GM23338 (cell line): ENCODE measurements at regions not wholly inside any gene's neighbourhood (a gene's known extent, or its start where the extent isn't known, plus 50 kb on each side); places are given as distances from the start of the nearest gene placed in this dataset.

Experiments used
- ATAC-seq: fragments of 200-7000 bp; cut with Tn5 transposase; 3 replicates; pipeline ENCODE4 v1.9.1; 2020
- DNase-seq: peaks from one replicate; pipeline ENCODE4 v3.0.0-alpha.2; 2015; ENCODE audit warnings: low spot score
- H2AFZ ChIP-seq: fragments of 200-600 bp; sonication (generic); 2 replicates; pipeline ENCODE4 v1.8.0; 2016; ENCODE audit warnings: antibody characterized with exemption, mild to moderate bottlenecking, moderate library complexity
- H3F3A ChIP-seq: fragments of 200-600 bp; sonication (generic); replicated peaks from 2 replicates; pipeline ENCODE4 v1.8.0; 2017; ENCODE audit warnings: antibody characterized with exemption, mixed run types, low read depth
- H3K27ac ChIP-seq: fragments of 200-600 bp; sonication (generic); 2 replicates; pipeline ENCODE4 v1.6.1; 2016; ENCODE audit warnings: low read depth
- H3K27me3 ChIP-seq: fragments of 200-600 bp; sonication (generic); 2 replicates; pipeline ENCODE4 v1.8.0; 2016; ENCODE audit warnings: mild to moderate bottlenecking, mixed run types, moderate library complexity; ENCODE audit not compliant: insufficient read depth
- H3K36me3 ChIP-seq: fragments of 200-600 bp; sonication (generic); 2 replicates; pipeline ENCODE4 v1.8.0; 2016; ENCODE audit warnings: mild to moderate bottlenecking; ENCODE audit not compliant: insufficient read depth
- H3K4me1 ChIP-seq: fragments of 200-600 bp; sonication (generic); 2 replicates; pipeline ENCODE4 v1.8.0; 2016; ENCODE audit warnings: mild to moderate bottlenecking, moderate library complexity; ENCODE audit not compliant: insufficient read depth
- H3K4me2 ChIP-seq: fragments of 200-600 bp; sonication (generic); 2 replicates; pipeline ENCODE4 v1.7.1; 2017; ENCODE audit warnings: mixed run types
- H3K4me3 ChIP-seq: fragments of 200-600 bp; sonication (generic); 2 replicates; pipeline ENCODE4 v1.6.1; 2016; ENCODE audit warnings: mixed run types
- H3K79me2 ChIP-seq: fragments of 200-600 bp; sonication (generic); replicated peaks from 2 replicates; pipeline ENCODE4 v1.8.0; 2017; ENCODE audit warnings: mild to moderate bottlenecking; ENCODE audit not compliant: insufficient read depth
- H3K9me2 ChIP-seq: fragments of 200-600 bp; sonication (generic); 2 replicates; pipeline ENCODE4 v1.8.0; 2017; ENCODE audit not compliant: insufficient read depth
- H4K20me1 ChIP-seq: fragments of 200-600 bp; sonication (generic); replicated peaks from 2 replicates; pipeline ENCODE4 v1.8.0; 2017; ENCODE audit warnings: mild to moderate bottlenecking; ENCODE audit not compliant: insufficient read depth
- H3K27ac Mint-ChIP-seq: 2 replicates; pipeline ENCODE4 v1.8.0; 2020; ENCODE audit warnings: inconsistent platforms, mild to moderate bottlenecking, moderate library complexity, mixed read lengths
- H3K27me3 Mint-ChIP-seq: 3 replicates; pipeline ENCODE4 v1.8.0; 2022; ENCODE audit warnings: low read depth, mild to moderate bottlenecking, moderate library complexity, mixed read lengths, inconsistent platforms; ENCODE audit not compliant: insufficient read depth, poor library complexity
- H3K36me3 Mint-ChIP-seq: 3 replicates; pipeline ENCODE4 v1.8.0; 2021; ENCODE audit warnings: low read depth, mild to moderate bottlenecking, inconsistent platforms, moderate library complexity, mixed read lengths
- H3K4me1 Mint-ChIP-seq: 3 replicates; pipeline ENCODE4 v1.8.0; 2020; ENCODE audit warnings: mild to moderate bottlenecking, inconsistent platforms, mixed read lengths
- H3K4me3 Mint-ChIP-seq: 3 replicates; pipeline ENCODE4 v1.8.0; 2021; ENCODE audit warnings: moderate library complexity, mild to moderate bottlenecking, inconsistent platforms, mixed read lengths
- H3K9me3 Mint-ChIP-seq: 3 replicates; pipeline ENCODE4 v1.8.0; 2020; ENCODE audit warnings: moderate library complexity, mild to moderate bottlenecking, inconsistent platforms, mixed read lengths
- CREB1 ChIP-seq: fragments of 250-450 bp; sonication (Bioruptor Pico); IDR thresholded peaks from 2 replicates; pipeline ENCODE4 v1.5.0; 2020; ENCODE audit warnings: low read depth, mild to moderate bottlenecking, moderate library complexity
- ETS1 ChIP-seq: IDR thresholded peaks from 2 replicates; pipeline ENCODE4 v1.6.1; 2016; ENCODE audit warnings: antibody characterized with exemption
- EZH2 ChIP-seq: fragments of 200-600 bp; sonication (generic); IDR thresholded peaks from one replicate; pipeline ENCODE4 v1.8.0; 2017; ENCODE audit warnings: antibody characterized with exemption, mild to moderate bottlenecking, low read depth; ENCODE audit not compliant: unreplicated experiment
- EZH2phosphoT487 ChIP-seq: fragments of 200-600 bp; sonication (generic); IDR thresholded peaks from one replicate; pipeline ENCODE4 v1.8.1; 2018; ENCODE audit warnings: antibody characterized with exemption; ENCODE audit not compliant: unreplicated experiment
- STAT1 ChIP-seq: IDR thresholded peaks from one replicate; pipeline ENCODE4 v1.6.1; 2016; ENCODE audit warnings: antibody characterized with exemption; ENCODE audit not compliant: unreplicated experiment
- TF ChIP-seq, protein P1 (sequence below): fragments of 250-450 bp; sonication (Bioruptor Pico); IDR thresholded peaks from 2 replicates; pipeline ENCODE4 v1.5.0; 2020; ENCODE audit warnings: mild to moderate bottlenecking, moderate library complexity

- TF ChIP-seq, protein P1, sequence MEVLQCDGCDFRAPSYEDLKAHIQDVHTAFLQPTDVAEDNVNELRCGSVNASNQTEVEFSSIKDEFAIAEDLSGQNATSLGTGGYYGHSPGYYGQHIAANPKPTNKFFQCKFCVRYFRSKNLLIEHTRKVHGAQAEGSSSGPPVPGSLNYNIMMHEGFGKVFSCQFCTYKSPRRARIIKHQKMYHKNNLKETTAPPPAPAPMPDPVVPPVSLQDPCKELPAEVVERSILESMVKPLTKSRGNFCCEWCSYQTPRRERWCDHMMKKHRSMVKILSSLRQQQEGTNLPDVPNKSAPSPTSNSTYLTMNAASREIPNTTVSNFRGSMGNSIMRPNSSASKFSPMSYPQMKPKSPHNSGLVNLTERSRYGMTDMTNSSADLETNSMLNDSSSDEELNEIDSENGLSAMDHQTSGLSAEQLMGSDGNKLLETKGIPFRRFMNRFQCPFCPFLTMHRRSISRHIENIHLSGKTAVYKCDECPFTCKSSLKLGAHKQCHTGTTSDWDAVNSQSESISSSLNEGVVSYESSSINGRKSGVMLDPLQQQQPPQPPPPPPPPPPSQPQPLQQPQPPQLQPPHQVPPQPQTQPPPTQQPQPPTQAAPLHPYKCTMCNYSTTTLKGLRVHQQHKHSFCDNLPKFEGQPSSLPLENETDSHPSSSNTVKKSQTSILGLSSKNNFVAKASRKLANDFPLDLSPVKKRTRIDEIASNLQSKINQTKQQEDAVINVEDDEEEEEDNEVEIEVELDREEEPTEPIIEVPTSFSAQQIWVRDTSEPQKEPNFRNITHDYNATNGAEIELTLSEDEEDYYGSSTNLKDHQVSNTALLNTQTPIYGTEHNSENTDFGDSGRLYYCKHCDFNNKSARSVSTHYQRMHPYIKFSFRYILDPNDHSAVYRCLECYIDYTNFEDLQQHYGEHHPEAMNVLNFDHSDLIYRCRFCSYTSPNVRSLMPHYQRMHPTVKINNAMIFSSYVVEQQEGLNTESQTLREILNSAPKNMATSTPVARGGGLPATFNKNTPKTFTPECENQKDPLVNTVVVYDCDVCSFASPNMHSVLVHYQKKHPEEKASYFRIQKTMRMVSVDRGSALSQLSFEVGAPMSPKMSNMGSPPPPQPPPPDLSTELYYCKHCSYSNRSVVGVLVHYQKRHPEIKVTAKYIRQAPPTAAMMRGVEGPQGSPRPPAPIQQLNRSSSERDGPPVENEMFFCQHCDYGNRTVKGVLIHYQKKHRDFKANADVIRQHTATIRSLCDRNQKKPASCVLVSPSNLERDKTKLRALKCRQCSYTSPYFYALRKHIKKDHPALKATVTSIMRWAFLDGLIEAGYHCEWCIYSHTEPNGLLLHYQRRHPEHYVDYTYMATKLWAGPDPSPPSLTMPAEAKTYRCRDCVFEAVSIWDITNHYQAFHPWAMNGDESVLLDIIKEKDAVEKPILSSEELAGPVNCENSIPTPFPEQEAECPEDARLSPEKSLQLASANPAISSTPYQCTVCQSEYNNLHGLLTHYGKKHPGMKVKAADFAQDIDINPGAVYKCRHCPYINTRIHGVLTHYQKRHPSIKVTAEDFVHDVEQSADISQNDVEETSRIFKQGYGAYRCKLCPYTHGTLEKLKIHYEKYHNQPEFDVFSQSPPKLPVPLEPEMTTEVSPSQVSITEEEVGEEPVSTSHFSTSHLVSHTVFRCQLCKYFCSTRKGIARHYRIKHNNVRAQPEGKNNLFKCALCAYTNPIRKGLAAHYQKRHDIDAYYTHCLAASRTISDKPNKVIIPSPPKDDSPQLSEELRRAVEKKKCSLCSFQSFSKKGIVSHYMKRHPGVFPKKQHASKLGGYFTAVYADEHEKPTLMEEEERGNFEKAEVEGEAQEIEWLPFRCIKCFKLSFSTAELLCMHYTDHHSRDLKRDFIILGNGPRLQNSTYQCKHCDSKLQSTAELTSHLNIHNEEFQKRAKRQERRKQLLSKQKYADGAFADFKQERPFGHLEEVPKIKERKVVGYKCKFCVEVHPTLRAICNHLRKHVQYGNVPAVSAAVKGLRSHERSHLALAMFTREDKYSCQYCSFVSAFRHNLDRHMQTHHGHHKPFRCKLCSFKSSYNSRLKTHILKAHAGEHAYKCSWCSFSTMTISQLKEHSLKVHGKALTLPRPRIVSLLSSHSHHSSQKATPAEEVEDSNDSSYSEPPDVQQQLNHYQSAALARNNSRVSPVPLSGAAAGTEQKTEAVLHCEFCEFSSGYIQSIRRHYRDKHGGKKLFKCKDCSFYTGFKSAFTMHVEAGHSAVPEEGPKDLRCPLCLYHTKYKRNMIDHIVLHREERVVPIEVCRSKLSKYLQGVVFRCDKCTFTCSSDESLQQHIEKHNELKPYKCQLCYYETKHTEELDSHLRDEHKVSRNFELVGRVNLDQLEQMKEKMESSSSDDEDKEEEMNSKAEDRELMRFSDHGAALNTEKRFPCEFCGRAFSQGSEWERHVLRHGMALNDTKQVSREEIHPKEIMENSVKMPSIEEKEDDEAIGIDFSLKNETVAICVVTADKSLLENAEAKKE, result no peak
- no peak for TF ChIP-seq STAT1
- TF ChIP-seq EZH2, result no peak
- no peak for TF ChIP-seq CREB1 (CRISPR knock-in tag)
Observed at GRCh38 chr9:30036558-30036957, 2347.9 kb upstream of the ACO1 start (continued).

DNA sequence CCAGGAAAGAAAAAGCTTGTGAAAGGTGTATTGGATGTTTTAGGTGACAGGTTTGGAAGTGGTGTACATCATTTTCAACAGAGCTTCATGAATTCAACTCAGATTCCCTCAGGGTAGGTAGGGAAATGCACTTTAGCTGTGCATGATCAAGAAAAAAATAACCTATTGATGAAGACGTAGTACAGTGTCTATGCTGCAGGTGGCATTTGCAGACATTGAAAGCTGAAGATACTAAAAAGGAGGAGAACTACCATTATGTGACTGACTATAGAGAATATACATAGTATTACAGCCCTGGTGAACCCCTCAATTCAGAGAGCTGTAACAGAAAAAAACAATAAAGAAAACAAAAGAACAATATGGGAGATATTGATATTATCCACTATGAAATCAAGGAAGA lies 2344.7 kb upstream of the ACO1 start:
- H3K27me3 Mint-ChIP-seq, result no peaks in the 10 kb centered on the region
- TF ChIP-seq, protein P1, result no peak
- TF ChIP-seq EZH2phosphoT487 (no peak), CREB1 (CRISPR knock-in tag) (no peak), EZH2 (no peak), ETS1 (no peak)

More for the DNA sequence above, 2344.7 kb upstream of the ACO1 start:
- no peak overlapping the region for H3K27ac Mint-ChIP-seq
- H3K4me3 ChIP-seq, result no peak overlapping the region
- no peaks in the 10 kb centered on the region for H3F3A ChIP-seq
- no peaks in the 10 kb centered on the region for H3K9me3 Mint-ChIP-seq
- no peak overlapping the region for H2AFZ ChIP-seq
- H3K36me3 ChIP-seq, result no peaks in the 10 kb centered on the region
- no peaks in the 10 kb centered on the region for H3K4me1 ChIP-seq
- no peaks in the 10 kb centered on the region for H4K20me1 ChIP-seq
- H3K4me2 ChIP-seq, result no peak overlapping the region
- no peaks in the 10 kb centered on the region for H3K36me3 Mint-ChIP-seq
- ATAC-seq (no peak), DNase-seq (peak; percentile 11)
- no peaks in the 10 kb centered on the region for H3K79me2 ChIP-seq
- H3K4me1 Mint-ChIP-seq, result no peaks in the 10 kb centered on the region
- H3K27me3 ChIP-seq, result no peaks in the 10 kb centered on the region
- no peak overlapping the region for H3K4me3 Mint-ChIP-seq
- H3K9me2 ChIP-seq, result no peaks in the 10 kb centered on the region
- H3K27ac ChIP-seq, result no peak overlapping the region
